GM23338 (cell line): ENCODE measurements at regions not wholly inside any gene's neighbourhood (a gene's known extent, or its start where the extent isn't known, plus 50 kb on each side); places are given as distances from the start of the nearest gene placed in this dataset.

ENCODE experiments used
- CREB1 ChIP-seq: fragments of 250-450 bp; sonication (Bioruptor Pico); IDR thresholded peaks from 2 replicates; pipeline ENCODE4 v1.5.0; 2020; ENCODE audit warnings: low read depth, mild to moderate bottlenecking, moderate library complexity
- CTCF ChIP-seq, 2 experiments: fragments of 200-600 bp in 1 of 2; sonication (generic) in 1 of 2; conservative IDR thresholded peaks; 2 replicates each; pipeline versions ENCODE4 v1.5.1 to v1.6.1; 2016 to 2017; ENCODE audit warnings: antibody characterized with exemption in 2 of 2, low read depth in 2 of 2, mild to moderate bottlenecking in 2 of 2, moderate library complexity in 1 of 2
- EZH2 ChIP-seq: fragments of 200-600 bp; sonication (generic); IDR thresholded peaks from one replicate; pipeline ENCODE4 v1.8.0; 2017; ENCODE audit warnings: antibody characterized with exemption, mild to moderate bottlenecking, low read depth; ENCODE audit not compliant: unreplicated experiment
- EZH2phosphoT487 ChIP-seq: fragments of 200-600 bp; sonication (generic); IDR thresholded peaks from one replicate; pipeline ENCODE4 v1.8.1; 2018; ENCODE audit warnings: antibody characterized with exemption; ENCODE audit not compliant: unreplicated experiment
- POLR2AphosphoS5 ChIP-seq: IDR thresholded peaks from 2 replicates; pipeline ENCODE4 v1.6.1; 2016; ENCODE audit warnings: antibody characterized with exemption, low read depth
- REST ChIP-seq: IDR thresholded peaks from one replicate; pipeline ENCODE4 v1.6.1; 2018; ENCODE audit warnings: antibody characterized with exemption; ENCODE audit not compliant: unreplicated experiment

GRCh38 chr5:86439593-86440110 lies 178.1 kb upstream of the COX7C start:
- TF ChIP-seq POLR2AphosphoS5 (no peak), CTCF (conservative IDR thresholded peaks at IDR 0.05; ENCODE audit: low read depth in 2 of 2) (no peak), EZH2 (no peak), EZH2phosphoT487 (no peak), REST (no peak), CREB1 (CRISPR knock-in tag) (no peak)
